Stimulated activated memory B cell treated with anti-CD40 and anti-IgM and Interleukin-4, amounts not matched to agents 10 μg/mL and 1 μg/mL and 100 μg/mL, for 72 hours (primary cell): ENCODE measurements at regions not wholly inside any gene's neighbourhood (a gene's known extent, or its start where the extent isn't known, plus 50 kb on each side); places are given as distances from the start of the nearest gene placed in this dataset.
A peak's percentile ranks its signal among the peaks of the same experiment; 100 is the strongest.

Experiments
- ATAC-seq: fragments of 150-1000 bp; cut with Tn5 transposase; 2 replicates; pipeline ENCODE4 v1.10.0; 2021
- H3K27ac Mint-ChIP-seq: one replicate; pipeline ENCODE4 v1.8.0; 2022; ENCODE audit warnings: mild to moderate bottlenecking, mixed read lengths
- H3K27me3 Mint-ChIP-seq: one replicate; pipeline ENCODE4 v1.8.0; 2022; ENCODE audit warnings: mixed read lengths
- H3K36me3 Mint-ChIP-seq: one replicate; pipeline ENCODE4 v1.8.0; 2022; ENCODE audit warnings: mixed read lengths
- H3K4me1 Mint-ChIP-seq: one replicate; pipeline ENCODE4 v1.8.0; 2022; ENCODE audit warnings: mixed read lengths
- H3K4me3 Mint-ChIP-seq: one replicate; pipeline ENCODE4 v1.8.0; 2022; ENCODE audit warnings: mild to moderate bottlenecking, moderate library complexity, mixed read lengths
- H3K9me3 Mint-ChIP-seq: one replicate; pipeline ENCODE4 v1.8.0; 2022; ENCODE audit warnings: mixed read lengths

- Mint-ChIP-seq H3K9me3 (no peaks in the 10 kb centered on the region), H3K27me3 (no peaks in the 10 kb centered on the region), H3K27ac (no peak overlapping the region), H3K4me1 (no peaks in the 10 kb centered on the region), H3K4me3 (no peak overlapping the region), H3K36me3 (no peaks in the 10 kb centered on the region)
- no peak for ATAC-seq
These were observed 110.3 kb downstream of the CMPK2 start for GRCh38 chr2:6755456-6755855.

- Mint-ChIP-seq H3K36me3 (no peaks in the 10 kb centered on the region), H3K27ac (no peak overlapping the region), H3K27me3 (no peaks in the 10 kb centered on the region), H3K4me1 (no peaks in the 10 kb centered on the region), H3K4me3 (no peak overlapping the region), H3K9me3 (no peaks in the 10 kb centered on the region)
- ATAC-seq: no peak
These were observed 108.5 kb downstream of the CMPK2 start for GRCh38 chr2:6757215-6757614.

- Mint-ChIP-seq H3K27ac (no peak overlapping the region), H3K9me3 (no peaks in the 10 kb centered on the region), H3K36me3 (no peaks in the 10 kb centered on the region), H3K4me1 (no peaks in the 10 kb centered on the region), H3K4me3 (no peak overlapping the region), H3K27me3 (no peaks in the 10 kb centered on the region)
- no peak for ATAC-seq
These were observed 106.0 kb downstream of the CMPK2 start for GRCh38 chr2:6759689-6760088.

- Mint-ChIP-seq H3K4me1 (no peaks in the 10 kb centered on the region), H3K4me3 (no peak overlapping the region), H3K9me3 (no peaks in the 10 kb centered on the region), H3K36me3 (no peaks in the 10 kb centered on the region), H3K27ac (no peak overlapping the region), H3K27me3 (no peaks in the 10 kb centered on the region)
- no peak for ATAC-seq
These were observed 105.6 kb downstream of the CMPK2 start for GRCh38 chr2:6760132-6760531.

GRCh38 chr2:6764968-6765723 lies 100.6 kb downstream of the CMPK2 start:
- Mint-ChIP-seq H3K4me3 (no peak overlapping the region), H3K9me3 (no peaks in the 10 kb centered on the region), H3K36me3 (no peaks in the 10 kb centered on the region), H3K27me3 (no peaks in the 10 kb centered on the region), H3K4me1 (no peaks in the 10 kb centered on the region), H3K27ac (no peak overlapping the region)
- ATAC-seq: no peak

- H3K27ac Mint-ChIP-seq: no peak overlapping the region
- peaks cover 22% of the 10 kb centered on the region for H3K27me3 Mint-ChIP-seq
- no peaks in the 10 kb centered on the region for H3K36me3 Mint-ChIP-seq
- no peaks in the 10 kb centered on the region for H3K9me3 Mint-ChIP-seq
- no peak for ATAC-seq
- H3K4me1 Mint-ChIP-seq: peaks cover 6% of the 10 kb centered on the region
- no peak overlapping the region for H3K4me3 Mint-ChIP-seq
These were observed 96.4 kb downstream of the CMPK2 start for GRCh38 chr2:6769346-6769745.

GRCh38 chr2:6770006-6770405 lies 95.7 kb downstream of the CMPK2 start:
- no peak for ATAC-seq
- no peak overlapping the region for H3K4me3 Mint-ChIP-seq
- peaks cover 6% of the 10 kb centered on the region for H3K4me1 Mint-ChIP-seq
- no peaks in the 10 kb centered on the region for H3K9me3 Mint-ChIP-seq
- no peaks in the 10 kb centered on the region for H3K36me3 Mint-ChIP-seq
- no peak overlapping the region for H3K27ac Mint-ChIP-seq
- H3K27me3 Mint-ChIP-seq: peaks cover 28% of the 10 kb centered on the region

- ATAC-seq: no peak
- H3K36me3 Mint-ChIP-seq: no peaks in the 10 kb centered on the region
- no peak overlapping the region for H3K4me3 Mint-ChIP-seq
- H3K4me1 Mint-ChIP-seq: peaks cover 6% of the 10 kb centered on the region
- H3K27ac Mint-ChIP-seq: no peak overlapping the region
- H3K9me3 Mint-ChIP-seq: no peaks in the 10 kb centered on the region
- peaks cover 32% of the 10 kb centered on the region for H3K27me3 Mint-ChIP-seq
These were observed 93.8 kb downstream of the CMPK2 start for GRCh38 chr2:6771634-6772611.

- no peaks in the 10 kb centered on the region for H3K9me3 Mint-ChIP-seq
- H3K27ac Mint-ChIP-seq: no peak overlapping the region
- no peak overlapping the region for H3K4me3 Mint-ChIP-seq
- peak; percentile 79 for ATAC-seq
- peaks cover 32% of the 10 kb centered on the region for H3K27me3 Mint-ChIP-seq
- peaks cover 6% of the 10 kb centered on the region for H3K4me1 Mint-ChIP-seq
- H3K36me3 Mint-ChIP-seq: no peaks in the 10 kb centered on the region
These were observed 92.6 kb downstream of the CMPK2 start for GRCh38 chr2:6773007-6773693.

- peaks cover 6% of the 10 kb centered on the region for H3K4me1 Mint-ChIP-seq
- peaks cover 32% of the 10 kb centered on the region for H3K27me3 Mint-ChIP-seq
- no peaks in the 10 kb centered on the region for H3K9me3 Mint-ChIP-seq
- H3K4me3 Mint-ChIP-seq: no peak overlapping the region
- no peaks in the 10 kb centered on the region for H3K36me3 Mint-ChIP-seq
- no peak overlapping the region for H3K27ac Mint-ChIP-seq
- no peak for ATAC-seq
These were observed 92.0 kb downstream of the CMPK2 start for GRCh38 chr2:6773694-6774044.

GRCh38 chr2:6776125-6776524 lies 89.6 kb downstream of the CMPK2 start:
- H3K36me3 Mint-ChIP-seq: no peaks in the 10 kb centered on the region
- no peaks in the 10 kb centered on the region for H3K9me3 Mint-ChIP-seq
- peaks cover 14% of the 10 kb centered on the region for H3K4me1 Mint-ChIP-seq
- peaks cover 32% of the 10 kb centered on the region for H3K27me3 Mint-ChIP-seq
- no peak overlapping the region for H3K27ac Mint-ChIP-seq
- H3K4me3 Mint-ChIP-seq: no peak overlapping the region
- ATAC-seq: no peak

GRCh38 chr2:6777626-6778025 lies 88.1 kb downstream of the CMPK2 start:
- no peaks in the 10 kb centered on the region for H3K36me3 Mint-ChIP-seq
- H3K4me3 Mint-ChIP-seq: no peak overlapping the region
- no peak for ATAC-seq

GRCh38 chr2:6780765-6781274 lies 84.9 kb downstream of the CMPK2 start:
- Mint-ChIP-seq H3K4me1 (peaks cover 17% of the 10 kb centered on the region), H3K36me3 (no peaks in the 10 kb centered on the region), H3K27me3 (no peaks in the 10 kb centered on the region), H3K9me3 (no peaks in the 10 kb centered on the region), H3K4me3 (peak overlapping the region; percentile 54), H3K27ac (peak overlapping the region; percentile 54)
- peak; percentile 73 for ATAC-seq

More at GRCh38 chr2:6777626-6778025, 88.1 kb downstream of the CMPK2 start:
- H3K27ac Mint-ChIP-seq: no peak overlapping the region
- H3K4me1 Mint-ChIP-seq: peaks cover 23% of the 10 kb centered on the region
- no peaks in the 10 kb centered on the region for H3K9me3 Mint-ChIP-seq
- peaks cover 27% of the 10 kb centered on the region for H3K27me3 Mint-ChIP-seq

GRCh38 chr2:6782517-6783237 lies 83.0 kb downstream of the CMPK2 start:
- H3K36me3 Mint-ChIP-seq: no peaks in the 10 kb centered on the region
- no peaks in the 10 kb centered on the region for H3K27me3 Mint-ChIP-seq
- H3K4me1 Mint-ChIP-seq: peaks cover 17% of the 10 kb centered on the region
- no peak overlapping the region for H3K27ac Mint-ChIP-seq
- H3K9me3 Mint-ChIP-seq: no peaks in the 10 kb centered on the region
- no peak overlapping the region for H3K4me3 Mint-ChIP-seq
- ATAC-seq: no peak

- no peak overlapping the region for H3K4me3 Mint-ChIP-seq
- no peak for ATAC-seq
- peaks cover 17% of the 10 kb centered on the region for H3K4me1 Mint-ChIP-seq
- no peaks in the 10 kb centered on the region for H3K36me3 Mint-ChIP-seq
- no peaks in the 10 kb centered on the region for H3K27me3 Mint-ChIP-seq
- no peaks in the 10 kb centered on the region for H3K9me3 Mint-ChIP-seq
- H3K27ac Mint-ChIP-seq: no peak overlapping the region
These were observed 82.5 kb downstream of the CMPK2 start for GRCh38 chr2:6783238-6783614.
